GM10248 (cell line): ENCODE measurements at regions not wholly inside any gene's neighbourhood (a gene's known extent, or its start where the extent isn't known, plus 50 kb on each side); places are given as distances from the start of the nearest gene placed in this dataset.
A peak's percentile ranks its signal among the peaks of the same experiment; 100 is the strongest.

Experiments
- CTCF ChIA-PET: fragments of 300-600 bp; sonication (Branson Sonifier 250); formaldehyde crosslinking; extraction: SDS; loops from one replicate; lab custom pipeline; 2021; ENCODE audit warnings: antibody characterized with exemption; lab: Yijun Ruan, JAX
- POLR2A ChIA-PET: fragments of 350-650 bp; sonication (Branson Sonifier 250); formaldehyde crosslinking; extraction: SDS; loops from one replicate; lab custom pipeline; 2020; ENCODE audit warnings: antibody characterized with exemption; lab: Yijun Ruan, JAX
- DNase-seq: peaks from one replicate; pipeline ENCODE4 v3.0.0; 2012; ENCODE audit errors: extremely low spot score
- TF ChIP-seq, protein P1 (sequence below): IDR thresholded peaks from 2 replicates; pipeline ENCODE4 v1.5.1; 2012; ENCODE audit warnings: mild to moderate bottlenecking, low read depth; ENCODE audit errors: extremely low read depth, missing control alignments, control extremely low read depth

DNA sequence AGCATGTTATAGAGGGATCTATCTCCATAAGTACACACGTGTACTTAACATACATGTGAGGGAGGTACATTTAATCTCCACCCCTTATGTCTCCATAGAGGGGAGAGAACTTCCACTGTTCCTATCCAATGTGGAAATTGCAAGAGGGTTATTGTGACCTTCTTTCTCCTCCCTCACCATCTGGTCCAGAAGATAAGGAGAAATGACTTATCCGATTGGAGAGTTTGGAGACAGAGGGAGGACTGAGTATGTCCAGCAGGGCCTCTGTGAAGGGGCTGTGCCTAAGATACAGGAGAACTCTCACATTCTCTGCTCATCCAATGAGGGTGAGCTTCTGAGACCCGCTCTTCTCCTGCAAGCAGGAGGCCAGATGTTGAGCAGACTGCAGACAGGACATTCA lies 113.1 kb downstream of the QDPR start:
- DNase-seq, result no peak
- CTCF ChIA-PET, result interaction anchor here (1.2 kb wide), 1 partner anchor 21 kb away, joined by 3 read pairs; no protein-coding TSS in a partner anchor
- TF ChIP-seq, protein P1, sequence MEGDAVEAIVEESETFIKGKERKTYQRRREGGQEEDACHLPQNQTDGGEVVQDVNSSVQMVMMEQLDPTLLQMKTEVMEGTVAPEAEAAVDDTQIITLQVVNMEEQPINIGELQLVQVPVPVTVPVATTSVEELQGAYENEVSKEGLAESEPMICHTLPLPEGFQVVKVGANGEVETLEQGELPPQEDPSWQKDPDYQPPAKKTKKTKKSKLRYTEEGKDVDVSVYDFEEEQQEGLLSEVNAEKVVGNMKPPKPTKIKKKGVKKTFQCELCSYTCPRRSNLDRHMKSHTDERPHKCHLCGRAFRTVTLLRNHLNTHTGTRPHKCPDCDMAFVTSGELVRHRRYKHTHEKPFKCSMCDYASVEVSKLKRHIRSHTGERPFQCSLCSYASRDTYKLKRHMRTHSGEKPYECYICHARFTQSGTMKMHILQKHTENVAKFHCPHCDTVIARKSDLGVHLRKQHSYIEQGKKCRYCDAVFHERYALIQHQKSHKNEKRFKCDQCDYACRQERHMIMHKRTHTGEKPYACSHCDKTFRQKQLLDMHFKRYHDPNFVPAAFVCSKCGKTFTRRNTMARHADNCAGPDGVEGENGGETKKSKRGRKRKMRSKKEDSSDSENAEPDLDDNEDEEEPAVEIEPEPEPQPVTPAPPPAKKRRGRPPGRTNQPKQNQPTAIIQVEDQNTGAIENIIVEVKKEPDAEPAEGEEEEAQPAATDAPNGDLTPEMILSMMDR, result no peak

DNA sequence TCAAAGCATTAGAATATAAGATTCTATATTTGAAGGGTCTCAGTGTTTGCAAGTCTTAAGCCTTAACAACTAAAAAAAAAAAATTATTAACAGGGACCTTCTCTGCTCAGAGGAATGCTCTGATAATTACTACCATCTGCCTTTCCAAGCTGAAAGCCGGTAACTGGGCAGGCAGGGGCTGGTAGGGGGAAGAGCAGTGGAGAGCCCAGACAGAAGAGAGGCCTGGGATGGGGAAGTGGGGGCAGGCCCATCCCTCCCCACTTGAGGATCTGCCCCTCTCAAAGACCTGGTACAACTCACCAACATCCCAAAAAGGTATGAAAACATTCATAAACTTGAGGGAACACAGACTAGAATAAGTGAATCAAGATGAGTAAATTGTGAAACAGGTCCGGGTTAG lies 113.9 kb downstream of the QDPR start:
- no peak for DNase-seq
- ChIA-PET POLR2A (no interaction called here), CTCF (no interaction called here)
- TF ChIP-seq, protein P1, result no peak

More for the DNA sequence above, 113.1 kb downstream of the QDPR start:
- POLR2A ChIA-PET, result no interaction called here

DNA sequence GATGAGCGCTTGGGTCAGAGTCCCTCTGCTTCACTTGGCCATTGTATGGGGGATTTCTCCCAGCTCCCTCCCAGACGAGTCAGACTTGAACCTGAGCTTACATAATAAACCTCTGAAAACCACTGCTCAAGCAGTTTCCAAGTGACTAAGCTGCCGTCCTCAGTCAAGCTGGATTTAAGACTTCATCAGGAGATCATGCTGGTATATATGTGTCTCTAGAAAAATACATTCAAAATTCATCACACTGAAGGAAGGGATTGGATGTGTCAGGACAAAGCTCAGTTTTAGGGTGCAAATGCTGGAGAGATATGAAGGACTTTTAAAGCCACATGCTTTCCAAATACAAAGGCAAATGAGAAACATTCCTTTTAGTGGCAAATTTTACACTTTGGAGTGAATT lies 114.3 kb downstream of the QDPR start:
- TF ChIP-seq, protein P1, result no peak
- no peak for DNase-seq
- ChIA-PET CTCF (no interaction called here), POLR2A (no interaction called here)

DNA sequence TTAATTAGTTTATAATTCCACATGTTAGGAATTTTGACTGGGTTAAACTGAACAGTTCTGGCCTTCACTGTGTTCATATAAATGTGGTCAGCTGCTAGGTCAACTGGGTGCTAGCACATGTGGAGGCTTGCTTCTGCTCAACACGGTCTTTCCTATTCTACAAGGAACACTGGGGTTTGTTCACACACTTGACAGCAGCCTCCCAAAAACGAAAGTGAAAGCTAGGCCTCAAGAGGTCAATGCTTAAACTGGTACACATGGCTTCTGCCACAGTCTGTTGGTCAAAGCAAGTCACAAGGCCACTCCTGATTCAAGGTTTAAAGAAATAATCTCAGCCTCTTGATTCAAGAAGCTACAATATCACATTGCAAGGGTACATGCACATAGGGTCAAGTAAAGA lies 126.5 kb downstream of the QDPR start:
- TF ChIP-seq, protein P1, result no peak
- DNase-seq, result peak; percentile 26
- ChIA-PET POLR2A (no interaction called here), CTCF (interaction anchor here (1.0 to 1.3 kb wide), 3 partner anchors 15 to 63 kb away, joined by 3 to 4 read pairs (median 3); no protein-coding TSS in a partner anchor)

DNA sequence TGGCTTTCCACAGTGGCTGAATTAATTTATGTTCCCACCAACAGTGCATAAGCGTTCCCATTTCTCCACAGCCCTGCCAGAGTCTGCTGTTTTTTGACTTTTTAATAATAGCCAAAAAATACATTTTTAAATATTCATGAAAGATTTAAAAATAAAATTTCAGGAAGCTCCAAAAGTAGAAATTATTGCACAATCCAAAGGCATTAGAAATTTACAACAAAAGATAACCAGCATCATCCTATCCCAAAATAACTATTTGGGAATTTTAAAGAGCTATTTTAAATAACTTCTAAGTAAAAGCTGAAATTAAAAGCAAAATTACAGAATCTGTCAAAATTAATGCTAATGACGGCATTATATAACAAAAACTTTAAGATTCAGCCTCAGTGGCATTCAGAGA lies 131.5 kb downstream of the QDPR start:
- ChIA-PET POLR2A (no interaction called here), CTCF (interaction anchor here (1.1 to 1.3 kb wide), 3 partner anchors 21 to 34 kb away, joined by 3 to 4 read pairs (median 3); no protein-coding TSS in a partner anchor)
- no peak for DNase-seq
- TF ChIP-seq, protein P1, result no peak

DNA sequence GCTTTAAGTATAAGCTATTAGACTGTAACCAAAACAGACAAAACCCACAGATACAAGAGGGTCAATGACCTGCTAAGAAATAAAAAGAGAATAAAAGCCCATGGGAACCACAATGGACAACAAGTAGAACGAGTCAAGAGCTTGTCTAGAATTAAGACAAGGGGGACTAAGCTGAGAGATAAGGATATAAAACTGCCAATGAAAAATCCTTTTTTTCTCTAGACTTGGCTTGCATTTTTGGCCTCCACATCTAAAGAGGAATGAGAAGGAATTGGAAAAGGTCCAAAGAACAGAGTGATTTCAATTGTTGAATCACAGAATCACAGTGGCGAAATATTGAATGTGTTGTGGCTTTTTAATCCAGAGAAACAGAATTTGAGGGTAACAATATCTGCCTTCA lies 135.7 kb downstream of the QDPR start:
- TF ChIP-seq, protein P1, result no peak
- ChIA-PET CTCF (interaction anchor here (1.2 to 1.5 kb wide), 2 partner anchors 27 to 47 kb away, joined by 3 read pairs; no protein-coding TSS in a partner anchor), POLR2A (no interaction called here)
- no peak for DNase-seq
